HG03571 (cell line): ENCODE measurements at regions not wholly inside any gene's neighbourhood (a gene's known extent, or its start where the extent isn't known, plus 50 kb on each side); places are given as distances from the start of the nearest gene placed in this dataset.
"Not testable (repeated sequence)": the region's sequence is repeated elsewhere in the genome, so short reads cannot be mapped to it uniquely, and the experiment has no call there.

Experiments used
- ATAC-seq: cut with Tn5 transposase; IDR thresholded peaks from one replicate; pipeline ENCODE4 v1.9.1; 2021; ENCODE audit not compliant: unreplicated experiment

DNA sequence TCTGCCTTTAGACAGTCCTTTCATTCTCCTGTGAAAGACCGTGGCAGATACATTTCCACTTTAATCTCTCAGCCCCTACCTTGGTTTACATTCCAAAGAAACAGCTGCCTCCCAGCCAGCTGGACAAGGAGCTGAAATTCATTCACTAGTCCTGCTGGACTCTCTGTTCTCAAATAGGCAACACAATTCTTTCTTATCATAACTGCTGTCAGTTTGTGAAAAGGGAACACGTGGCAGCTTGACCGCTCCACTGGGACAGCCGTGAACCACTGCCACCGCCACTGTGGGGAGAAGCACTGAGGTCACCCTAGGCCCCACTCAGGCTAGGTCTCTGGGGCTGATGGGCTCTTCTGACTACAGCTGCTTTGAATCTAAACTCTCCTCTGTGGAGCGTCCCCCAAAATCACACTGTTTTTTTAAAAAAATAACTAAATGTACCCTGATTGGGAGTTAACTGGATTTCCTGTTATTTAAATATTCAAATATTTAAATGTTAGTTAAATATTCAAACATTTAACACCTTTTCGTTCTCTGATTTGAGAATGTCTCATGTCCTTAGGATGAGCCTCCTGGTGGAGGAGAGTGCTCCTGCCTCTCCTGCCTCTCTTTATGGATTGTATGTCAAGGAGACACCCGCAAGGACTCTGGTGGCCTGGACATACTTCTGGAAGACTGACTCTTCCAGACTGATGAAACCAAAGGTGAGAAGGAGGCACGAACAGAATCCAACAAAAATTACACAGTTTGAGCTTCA, 120.1 kb downstream of the BOD1 start:
- no peak for ATAC-seq

DNA sequence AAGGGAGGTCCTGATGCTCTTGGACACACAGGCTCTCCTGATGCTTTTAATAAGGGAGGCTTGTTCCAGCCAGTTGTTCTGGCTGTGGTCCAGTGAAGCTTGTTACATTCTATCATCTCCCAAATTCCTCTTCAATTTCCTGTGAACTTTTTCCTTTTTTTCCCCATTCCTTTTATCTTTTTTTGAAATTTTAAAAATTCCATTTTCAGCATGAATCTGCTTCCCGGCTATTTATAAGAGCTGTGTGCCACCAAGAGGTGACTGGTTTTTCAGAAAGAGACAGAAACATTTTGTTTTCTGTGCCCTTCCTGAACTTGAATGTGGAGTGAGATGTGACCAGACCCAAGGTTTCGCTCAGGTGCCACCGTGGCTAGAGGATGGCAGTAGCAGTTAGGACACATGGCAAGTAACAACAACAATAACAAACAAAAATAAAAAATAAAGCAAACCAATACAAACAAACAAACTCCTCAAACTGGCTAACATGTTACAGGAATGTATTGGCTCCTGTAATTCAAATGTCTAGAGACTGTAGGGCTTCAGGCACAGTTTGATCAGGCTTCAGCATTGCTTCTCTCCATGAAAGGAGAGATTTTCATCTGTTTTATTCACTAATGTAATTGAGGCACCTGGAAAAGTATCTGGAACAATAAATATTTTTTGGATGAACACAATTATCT, 121.1 kb downstream of the BOD1 start:
- no peak for ATAC-seq

DNA sequence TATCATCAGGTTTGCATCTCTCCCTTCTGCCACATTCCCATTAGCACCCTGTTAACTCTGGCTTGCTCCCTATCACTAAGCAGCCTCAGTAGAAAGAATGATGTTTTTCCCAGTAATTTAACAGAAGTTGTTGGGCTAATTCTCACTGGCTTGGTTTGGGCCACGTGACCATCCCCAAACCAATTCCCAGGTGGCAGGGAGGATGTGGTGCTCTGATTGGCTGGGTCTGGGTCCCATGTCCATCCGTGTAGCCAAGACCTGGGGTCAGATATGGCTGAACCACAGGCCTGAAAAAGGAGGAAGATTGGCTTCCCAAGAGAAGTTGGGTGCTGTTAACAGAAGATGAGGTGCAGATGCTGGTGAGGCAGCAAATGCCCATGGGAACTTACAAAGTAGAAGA, 122.0 kb downstream of the BOD1 start:
- no peak for ATAC-seq

DNA sequence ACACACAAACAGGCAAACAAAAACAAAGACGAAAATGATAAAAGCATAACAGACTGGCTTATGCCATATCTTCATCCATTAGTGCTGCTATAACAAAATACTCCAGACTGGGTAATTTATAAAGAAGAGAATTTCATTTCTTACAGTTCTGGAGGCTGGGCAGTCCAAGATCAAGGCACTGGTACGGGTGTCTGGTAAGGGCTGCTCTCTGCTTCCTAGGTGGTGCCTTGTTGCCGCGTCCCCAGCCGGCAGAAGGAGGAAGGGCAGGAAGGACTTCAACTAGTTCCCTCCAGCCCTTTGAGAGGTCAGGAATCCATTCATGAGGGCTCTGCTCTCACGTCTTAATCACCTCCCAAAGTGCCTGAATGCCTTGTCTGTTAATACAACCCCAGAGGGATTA, 122.6 kb downstream of the BOD1 start:
- ATAC-seq: no peak

- no peak for ATAC-seq
These were observed 123.4 kb downstream of the BOD1 start for GRCh38 chr5:173493040-173493439.

GRCh38 chr5:173490681-173491080, 125.8 kb downstream of the BOD1 start:
- no peak for ATAC-seq

- no peak for ATAC-seq
These were observed 128.3 kb downstream of the BOD1 start for GRCh38 chr5:173488144-173488543.

DNA sequence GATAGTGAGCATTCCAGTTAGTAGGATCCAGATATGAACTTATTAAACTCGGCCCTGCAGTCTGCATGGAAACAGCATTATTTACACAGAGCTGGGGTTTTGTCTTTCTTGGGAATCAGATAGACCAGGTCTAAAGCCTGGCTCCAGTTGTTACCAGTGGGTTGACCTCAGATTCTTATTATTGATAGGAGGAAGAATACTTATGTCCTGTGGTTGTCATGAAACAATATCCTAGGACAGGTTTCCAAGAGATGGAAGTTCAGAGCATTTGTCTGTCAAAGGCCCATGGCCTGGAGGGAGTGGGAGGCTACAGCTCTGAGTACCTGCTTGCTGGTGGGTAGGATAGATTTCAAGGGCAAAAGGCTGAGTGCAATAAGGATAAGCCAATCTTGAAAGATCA, 129.2 kb downstream of the BOD1 start:
- ATAC-seq: no peak

DNA sequence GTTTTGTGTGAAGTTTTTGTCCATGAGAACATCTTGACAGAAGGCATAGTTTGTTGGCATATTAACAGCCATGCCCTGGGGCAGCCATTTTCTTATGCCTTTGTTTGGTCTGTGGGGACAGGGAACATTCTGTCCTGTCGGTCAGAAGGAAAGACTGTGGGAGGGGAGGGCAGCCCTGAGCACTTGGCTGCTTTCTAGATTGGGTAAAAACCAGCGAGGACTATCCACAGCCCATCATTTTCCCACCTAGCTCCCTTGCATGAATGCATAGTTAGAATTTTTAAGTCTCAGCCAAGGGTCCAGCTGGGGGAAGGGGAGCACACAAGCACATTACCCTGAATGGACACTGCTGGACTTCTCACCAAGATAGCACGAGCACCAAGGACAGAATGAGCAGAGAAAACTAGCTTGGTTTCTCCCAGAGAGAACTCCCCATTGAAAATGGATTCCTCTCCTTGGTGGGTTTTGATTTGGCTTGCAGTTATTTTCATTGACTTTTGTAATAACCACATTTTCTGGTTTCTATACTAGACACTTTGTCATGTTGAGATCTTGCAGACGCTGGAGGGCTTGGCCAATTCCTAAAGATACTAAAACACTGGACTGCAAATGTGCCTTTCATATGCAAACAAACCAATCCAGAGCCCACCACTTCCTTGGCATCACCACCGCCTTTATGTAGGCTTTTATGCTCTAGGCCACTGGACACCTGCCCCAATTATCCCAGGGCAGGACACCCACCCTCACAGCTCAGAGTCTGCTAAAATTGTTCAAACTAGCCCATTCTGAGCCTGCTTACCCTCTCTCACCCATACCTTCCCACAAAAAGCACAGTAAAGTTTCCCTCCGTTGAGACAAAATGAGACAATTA, 129.9 kb downstream of the BOD1 start:
- ATAC-seq: no peak

- ATAC-seq: no peak
These were observed 131.9 kb downstream of the BOD1 start for GRCh38 chr5:173484569-173484968.

- not testable (repeated sequence) for ATAC-seq
These were observed 132.9 kb downstream of the BOD1 start for GRCh38 chr5:173483599-173483998.

DNA sequence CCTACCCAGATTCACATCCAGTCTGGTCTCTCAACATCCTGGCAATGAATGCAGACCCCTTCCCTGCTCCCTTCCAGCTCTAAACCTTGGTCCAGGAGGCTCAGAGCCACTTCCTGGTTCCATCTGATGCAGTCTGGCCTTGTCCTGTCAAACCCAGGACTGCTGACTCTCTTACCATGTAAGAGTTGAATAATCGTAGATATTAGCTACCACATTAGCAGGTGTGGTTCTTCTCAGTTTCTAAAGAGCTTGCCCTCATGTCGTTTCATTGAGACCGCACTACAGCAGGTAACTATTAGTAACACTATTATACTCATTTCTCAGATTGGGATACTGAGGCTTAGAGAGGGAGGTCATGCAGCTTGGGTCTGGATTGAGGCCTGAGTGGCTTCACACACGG, 133.3 kb downstream of the BOD1 start:
- ATAC-seq: no peak

DNA sequence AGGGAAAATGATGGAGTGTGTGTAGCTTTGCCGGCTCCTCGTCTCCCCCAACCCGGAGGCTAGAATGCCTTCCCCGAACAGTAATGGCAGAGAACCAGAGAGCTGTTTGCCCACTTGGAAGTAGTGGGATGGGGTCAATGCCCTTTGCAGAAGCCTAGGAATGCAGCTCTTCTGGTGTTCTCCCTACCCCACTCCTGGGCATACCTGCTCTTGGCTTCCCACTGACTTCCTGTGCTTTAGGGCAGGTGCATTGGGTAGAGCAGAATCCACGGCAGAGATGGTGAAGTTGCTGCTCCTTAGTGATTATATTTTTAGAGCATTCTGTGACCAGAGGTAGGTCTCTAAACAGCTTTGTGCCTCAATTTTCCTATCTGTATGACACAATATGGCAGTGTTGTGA, 134.6 kb downstream of the BOD1 start:
- no peak for ATAC-seq

- no peak for ATAC-seq
These were observed 135.6 kb downstream of the BOD1 start for GRCh38 chr5:173480896-173481295.

DNA sequence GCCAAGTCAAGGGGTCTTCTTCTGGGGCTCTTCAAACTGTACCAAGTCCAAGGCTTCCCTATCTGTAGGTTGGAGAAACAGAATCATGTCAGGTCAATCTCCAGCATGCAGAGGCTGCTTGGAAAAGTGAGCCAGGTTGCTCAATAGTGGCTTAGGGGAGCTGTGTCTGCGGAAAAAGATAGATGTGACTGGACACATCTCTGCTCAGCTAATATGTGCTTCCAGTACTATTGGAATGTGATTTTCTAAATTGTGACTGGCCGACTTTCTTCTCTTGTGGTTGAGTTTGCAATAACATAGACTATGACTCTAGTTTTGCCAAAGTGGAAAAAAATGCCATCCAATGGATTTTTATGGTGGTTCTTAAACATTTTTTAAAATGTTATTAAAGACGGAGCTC, 136.7 kb downstream of the BOD1 start:
- ATAC-seq: no peak

GRCh38 chr5:173477345-173478040, 139.0 kb downstream of the BOD1 start:
- no peak for ATAC-seq

DNA sequence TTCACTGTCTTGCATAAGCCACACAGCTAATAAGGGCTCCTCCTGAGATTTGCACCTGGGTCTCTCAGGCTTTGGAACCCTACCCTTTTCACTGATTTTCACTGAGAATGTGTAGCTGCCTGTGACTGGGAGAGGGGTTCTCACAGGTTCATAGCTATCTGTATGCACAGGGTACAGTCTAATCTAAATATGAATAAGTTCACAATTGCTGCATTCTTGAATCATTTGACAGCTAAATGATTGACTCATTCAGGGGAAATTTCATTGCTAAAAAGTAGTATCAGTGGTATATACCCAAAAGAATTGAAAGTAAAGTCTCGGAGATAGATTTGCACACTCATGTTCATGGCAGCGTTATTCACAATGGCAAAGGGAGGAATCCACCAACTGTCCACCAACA, 140.7 kb downstream of the BOD1 start:
- ATAC-seq: no peak

- no peak for ATAC-seq
These were observed 141.6 kb downstream of the BOD1 start for GRCh38 chr5:173474881-173475287.

- ATAC-seq: no peak
These were observed 143.2 kb downstream of the BOD1 start for GRCh38 chr5:173473288-173473687.

GRCh38 chr5:173472784-173473278, 143.6 kb downstream of the BOD1 start:
- no peak for ATAC-seq

DNA sequence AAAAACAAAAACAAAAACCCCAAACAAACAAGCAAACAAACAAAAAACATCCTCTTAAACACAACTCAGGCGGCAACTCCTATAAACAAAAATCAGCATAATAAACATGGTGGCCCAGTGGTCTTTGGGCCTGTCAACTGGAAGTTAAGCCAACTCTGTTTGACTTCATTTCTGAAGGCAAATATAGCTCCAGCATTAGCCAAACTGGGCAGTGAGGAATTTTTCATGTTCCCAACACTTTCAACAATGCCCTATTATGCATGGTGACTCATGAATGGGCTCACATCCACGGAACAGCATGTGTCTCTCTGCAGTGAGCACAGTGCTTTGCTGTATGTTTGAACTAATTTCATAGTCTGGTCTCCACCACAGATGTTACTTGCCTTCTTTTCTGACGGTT, 143.9 kb upstream of the STC2 start:
- no peak for ATAC-seq
